HCT116 (cell line): ENCODE measurements at regions not wholly inside any gene's neighbourhood (a gene's known extent, or its start where the extent isn't known, plus 50 kb on each side); places are given as distances from the start of the nearest gene placed in this dataset.

ENCODE experiments used
- ATAC-seq: fragments of 200-7000 bp; cut with Tn5 transposase; 2 replicates; pipeline ENCODE4 v1.9.1; 2020; ENCODE audit warnings: mild to moderate bottlenecking, moderate library complexity
- BruUV-seq: library from RNA; stranded (reverse); fragments of 400-500 nt; replicated peaks from 2 replicates; lab custom pipeline; 2021; lab: Mats Ljungman, UMichigan
- CTCF ChIA-PET: fragments of 300-600 bp; sonication (Branson Sonifier 250); formaldehyde crosslinking; loops from one replicate; lab custom pipeline; 2021; ENCODE audit warnings: antibody characterized with exemption; lab: Charles Lee
- POLR2A ChIA-PET: fragments of 300-600, 350-600 bp; sonication (Branson Sonifier 250); formaldehyde crosslinking; loops from one replicate; lab custom pipeline; 2021; ENCODE audit warnings: antibody characterized with exemption; lab: Charles Lee
- RAD21 ChIA-PET, 2 experiments: fragments of 300-600 bp; sonication (Branson Sonifier 250); formaldehyde crosslinking; loops; one replicate each; lab custom pipeline; 2023; ENCODE audit warnings: low total read pairs in 2 of 2; ENCODE audit not compliant: uncharacterized antibody in 2 of 2, unreplicated experiment in 2 of 2, low non-redundant PET in 1 of 2; lab: Charles Lee
- DNase-seq: peaks from one replicate; pipeline ENCODE4 v3.0.0-alpha.2; 2010; ENCODE audit warnings: low read depth, low spot score
- H2AFZ ChIP-seq: fragments of 200-600 bp; shearing (Covaris generic), sonication (generic); 2 replicates; pipeline ENCODE4 v1.6.1; 2017; ENCODE audit warnings: low read depth, mixed run types, mixed read lengths, antibody characterized with exemption, low read length; ENCODE audit not compliant: poor library complexity, severe bottlenecking
- H3K27ac ChIP-seq: 2 replicates; pipeline ENCODE4 v1.5.1; 2012; ENCODE audit warnings: low read depth, low read length
- H3K27me3 ChIP-seq: fragments of 200-600 bp; sonication (generic); 2 replicates; pipeline ENCODE4 v1.6.1; 2016; ENCODE audit warnings: mixed run types, low read length, mixed read lengths; ENCODE audit not compliant: insufficient read depth
- H3K36me3 ChIP-seq, 2 experiments: fragments of 200-500 bp in 1 of 2; fragments of 200-600 bp in 1 of 2; sonication (Bioruptor generic) in 1 of 2; sonication (generic) in 1 of 2; 2 replicates each; pipeline versions ENCODE4 v1.5.1 to v1.6.1; 2014 to 2016; ENCODE audit warnings: low read length in 2 of 2, inconsistent platforms in 1 of 2, mixed read lengths in 1 of 2, mixed run types in 1 of 2; ENCODE audit not compliant: insufficient read depth in 2 of 2, control insufficient read depth in 1 of 2
- H3K4me1 ChIP-seq, 2 experiments: fragments of 200-600 bp in 1 of 2; sonication (generic) in 1 of 2; 2 replicates each; pipeline versions ENCODE4 v1.5.1 to v1.6.1; 2012 to 2017; ENCODE audit warnings: low read length in 2 of 2, inconsistent platforms in 1 of 2, mild to moderate bottlenecking in 1 of 2, mixed read lengths in 1 of 2, mixed run types in 1 of 2, moderate library complexity in 1 of 2; ENCODE audit not compliant: insufficient read depth in 2 of 2, control insufficient read depth in 1 of 2
- H3K4me2 ChIP-seq: fragments of 200-600 bp; sonication (generic); 2 replicates; pipeline ENCODE4 v1.6.1; 2017; ENCODE audit warnings: mixed run types, low read length, mixed read lengths
- H3K4me3 ChIP-seq, 2 experiments: fragments of 200-600 bp in 1 of 2; sonication (generic) in 1 of 2; replicated peaks in 1 of 2; 2 replicates each; pipeline ENCODE4 v1.5.1; 2011 to 2016; ENCODE audit warnings: low read length in 2 of 2, control low read depth in 1 of 2, low read depth in 1 of 2, mild to moderate bottlenecking in 1 of 2, mixed read lengths in 1 of 2, mixed run types in 1 of 2
- H3K79me2 ChIP-seq: fragments of 200-600 bp; sonication (generic); 2 replicates; pipeline ENCODE4 v1.6.1; 2017; ENCODE audit warnings: mild to moderate bottlenecking, mixed run types, low read length, moderate library complexity, mixed read lengths; ENCODE audit not compliant: insufficient read depth
- H3K9ac ChIP-seq: fragments of 200-600 bp; sonication (generic); 2 replicates; pipeline ENCODE4 v1.6.1; 2016; ENCODE audit warnings: low read length, mixed read lengths
- H3K9me2 ChIP-seq: fragments of 200-600 bp; sonication (generic), shearing (Covaris generic); 2 replicates; pipeline ENCODE4 v1.6.1; 2017; ENCODE audit warnings: mixed run types, mild to moderate bottlenecking, moderate library complexity; ENCODE audit not compliant: insufficient read depth
- H3K9me3 ChIP-seq, 2 experiments: fragments of 200-500 bp in 1 of 2; fragments of 200-600 bp in 1 of 2; sonication (Bioruptor generic) in 1 of 2; sonication (generic) in 1 of 2; 2 replicates each; pipeline ENCODE4 v1.6.1; 2014 to 2017; ENCODE audit warnings: low read length in 2 of 2, mixed read lengths in 2 of 2, inconsistent platforms in 1 of 2, low read depth in 1 of 2, mild to moderate bottlenecking in 1 of 2, mixed run types in 1 of 2, moderate library complexity in 1 of 2; ENCODE audit not compliant: control insufficient read depth in 1 of 2, insufficient read depth in 1 of 2
- H4K20me1 ChIP-seq: fragments of 200-600 bp; sonication (generic), shearing (Covaris generic); 2 replicates; pipeline ENCODE4 v1.6.1; 2017; ENCODE audit warnings: mixed run types, mild to moderate bottlenecking, moderate library complexity; ENCODE audit not compliant: insufficient read depth
- ATF3 ChIP-seq: IDR thresholded peaks from 2 replicates; pipeline ENCODE4 v1.6.1; 2012
- CBX3 ChIP-seq: IDR thresholded peaks from 2 replicates; pipeline ENCODE4 v1.6.1; 2012; ENCODE audit warnings: low read depth
- CEBPB ChIP-seq: IDR thresholded peaks from 2 replicates; pipeline ENCODE4 v1.6.1; 2012; ENCODE audit warnings: low read depth
- ELF1 ChIP-seq: IDR thresholded peaks from 2 replicates; pipeline ENCODE4 v1.6.1; 2012; ENCODE audit warnings: low read depth, borderline replicate concordance
- EZH2 ChIP-seq: fragments of 200-600 bp; sonication (generic); IDR thresholded peaks from 2 replicates; pipeline ENCODE4 v1.6.1; 2017; ENCODE audit warnings: antibody characterized with exemption, mixed run types
- EZH2phosphoT487 ChIP-seq: fragments of 200-600 bp; IDR thresholded peaks from 2 replicates; pipeline ENCODE4 v1.6.1; 2018; ENCODE audit warnings: antibody characterized with exemption, borderline replicate concordance
- FOSL1 ChIP-seq: IDR thresholded peaks from 2 replicates; pipeline ENCODE4 v1.6.1; 2012; ENCODE audit warnings: low read depth
- JUND ChIP-seq: IDR thresholded peaks from 2 replicates; pipeline ENCODE4 v1.6.1; 2012
- MAX ChIP-seq: IDR thresholded peaks from 2 replicates; pipeline ENCODE4 v1.6.1; 2012
- POLR2A ChIP-seq: IDR thresholded peaks from 2 replicates; pipeline ENCODE4 v1.7.0; 2011; ENCODE audit warnings: borderline replicate concordance; ENCODE audit not compliant: insufficient read depth, insufficient read length; ENCODE audit errors: extremely low read depth
- POLR2AphosphoS5 ChIP-seq: IDR thresholded peaks from 2 replicates; pipeline ENCODE4 v1.6.1; 2011; ENCODE audit warnings: mild to moderate bottlenecking, low read depth, low read length, moderate library complexity
- RAD21 ChIP-seq: IDR thresholded peaks from 2 replicates; pipeline ENCODE4 v1.6.1; 2012; ENCODE audit warnings: low read depth, mild to moderate bottlenecking
- SIN3A ChIP-seq: IDR thresholded peaks from 2 replicates; pipeline ENCODE4 v1.6.1; 2012; ENCODE audit warnings: low read depth
- SRF ChIP-seq: IDR thresholded peaks from 2 replicates; pipeline ENCODE4 v1.6.1; 2012; ENCODE audit warnings: low read depth
- TCF7L2 ChIP-seq: IDR thresholded peaks from 2 replicates; pipeline ENCODE4 v1.7.0; 2011; ENCODE audit warnings: borderline replicate concordance, inconsistent platforms; ENCODE audit not compliant: insufficient read depth, insufficient read length; ENCODE audit errors: extremely low read depth
- YY1 ChIP-seq: IDR thresholded peaks from 2 replicates; pipeline ENCODE4 v1.6.1; 2011; ENCODE audit warnings: low read length, low read depth, moderate library complexity, mild to moderate bottlenecking; ENCODE audit not compliant: insufficient replicate concordance; ENCODE audit errors: extremely low read depth
- ZFX ChIP-seq: fragments of 450-650 bp; IDR thresholded peaks from 2 replicates; pipeline ENCODE4 v1.6.1; 2017
- ZNF274 ChIP-seq: fragments of 200-500 bp; sonication (Bioruptor generic); IDR thresholded peaks from 2 replicates; pipeline ENCODE4 v1.6.1; 2014; ENCODE audit warnings: mild to moderate bottlenecking, low read depth, low read length, inconsistent platforms
- intact Hi-C: fragments of 100-400 bp; cut with micrococcal nuclease; formaldehyde crosslinking; loops from 2 replicates; pipeline ENCODE4 v1.10.0; 2022
- TF ChIP-seq, protein P1 (sequence below): IDR thresholded peaks from 2 replicates; pipeline ENCODE4 v1.6.1; 2012; ENCODE audit warnings: low read depth
- TF ChIP-seq, protein P2 (sequence below): IDR thresholded peaks from 2 replicates; pipeline ENCODE4 v1.6.1; 2011; ENCODE audit warnings: mild to moderate bottlenecking, low read length, moderate library complexity; ENCODE audit not compliant: insufficient replicate concordance; ENCODE audit errors: extremely low read depth

- CTCF ChIA-PET = no interaction called here
- H3K27ac ChIP-seq = no peak overlapping the region
- no peak for TF ChIP-seq CEBPB
- TF ChIP-seq CBX3 = no peak
- TF ChIP-seq YY1 = no peak
- TF ChIP-seq EZH2phosphoT487 = no peak
- no peak for TF ChIP-seq POLR2A
- TF ChIP-seq EZH2 = no peak
- TF ChIP-seq, protein P1, sequence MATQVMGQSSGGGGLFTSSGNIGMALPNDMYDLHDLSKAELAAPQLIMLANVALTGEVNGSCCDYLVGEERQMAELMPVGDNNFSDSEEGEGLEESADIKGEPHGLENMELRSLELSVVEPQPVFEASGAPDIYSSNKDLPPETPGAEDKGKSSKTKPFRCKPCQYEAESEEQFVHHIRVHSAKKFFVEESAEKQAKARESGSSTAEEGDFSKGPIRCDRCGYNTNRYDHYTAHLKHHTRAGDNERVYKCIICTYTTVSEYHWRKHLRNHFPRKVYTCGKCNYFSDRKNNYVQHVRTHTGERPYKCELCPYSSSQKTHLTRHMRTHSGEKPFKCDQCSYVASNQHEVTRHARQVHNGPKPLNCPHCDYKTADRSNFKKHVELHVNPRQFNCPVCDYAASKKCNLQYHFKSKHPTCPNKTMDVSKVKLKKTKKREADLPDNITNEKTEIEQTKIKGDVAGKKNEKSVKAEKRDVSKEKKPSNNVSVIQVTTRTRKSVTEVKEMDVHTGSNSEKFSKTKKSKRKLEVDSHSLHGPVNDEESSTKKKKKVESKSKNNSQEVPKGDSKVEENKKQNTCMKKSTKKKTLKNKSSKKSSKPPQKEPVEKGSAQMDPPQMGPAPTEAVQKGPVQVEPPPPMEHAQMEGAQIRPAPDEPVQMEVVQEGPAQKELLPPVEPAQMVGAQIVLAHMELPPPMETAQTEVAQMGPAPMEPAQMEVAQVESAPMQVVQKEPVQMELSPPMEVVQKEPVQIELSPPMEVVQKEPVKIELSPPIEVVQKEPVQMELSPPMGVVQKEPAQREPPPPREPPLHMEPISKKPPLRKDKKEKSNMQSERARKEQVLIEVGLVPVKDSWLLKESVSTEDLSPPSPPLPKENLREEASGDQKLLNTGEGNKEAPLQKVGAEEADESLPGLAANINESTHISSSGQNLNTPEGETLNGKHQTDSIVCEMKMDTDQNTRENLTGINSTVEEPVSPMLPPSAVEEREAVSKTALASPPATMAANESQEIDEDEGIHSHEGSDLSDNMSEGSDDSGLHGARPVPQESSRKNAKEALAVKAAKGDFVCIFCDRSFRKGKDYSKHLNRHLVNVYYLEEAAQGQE = no peak
- no peak for TF ChIP-seq POLR2AphosphoS5
- TF ChIP-seq ZFX = no peak
- TF ChIP-seq, protein P2, sequence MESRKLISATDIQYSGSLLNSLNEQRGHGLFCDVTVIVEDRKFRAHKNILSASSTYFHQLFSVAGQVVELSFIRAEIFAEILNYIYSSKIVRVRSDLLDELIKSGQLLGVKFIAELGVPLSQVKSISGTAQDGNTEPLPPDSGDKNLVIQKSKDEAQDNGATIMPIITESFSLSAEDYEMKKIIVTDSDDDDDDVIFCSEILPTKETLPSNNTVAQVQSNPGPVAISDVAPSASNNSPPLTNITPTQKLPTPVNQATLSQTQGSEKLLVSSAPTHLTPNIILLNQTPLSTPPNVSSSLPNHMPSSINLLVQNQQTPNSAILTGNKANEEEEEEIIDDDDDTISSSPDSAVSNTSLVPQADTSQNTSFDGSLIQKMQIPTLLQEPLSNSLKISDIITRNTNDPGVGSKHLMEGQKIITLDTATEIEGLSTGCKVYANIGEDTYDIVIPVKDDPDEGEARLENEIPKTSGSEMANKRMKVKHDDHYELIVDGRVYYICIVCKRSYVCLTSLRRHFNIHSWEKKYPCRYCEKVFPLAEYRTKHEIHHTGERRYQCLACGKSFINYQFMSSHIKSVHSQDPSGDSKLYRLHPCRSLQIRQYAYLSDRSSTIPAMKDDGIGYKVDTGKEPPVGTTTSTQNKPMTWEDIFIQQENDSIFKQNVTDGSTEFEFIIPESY = no peak
- TF ChIP-seq ELF1 = no peak
- TF ChIP-seq ATF3 = no peak
- TF ChIP-seq SIN3A = no peak
- TF ChIP-seq SRF = no peak
- TF ChIP-seq JUND = no peak
- TF ChIP-seq RAD21 = no peak
- no peak for TF ChIP-seq TCF7L2
- TF ChIP-seq MAX = no peak
- no peak for TF ChIP-seq ZNF274
- no peak for TF ChIP-seq FOSL1
- no peaks in the 10 kb centered on the region for H3K79me2 ChIP-seq
- H3K9me3 ChIP-seq = peaks cover 14 to 40% of the 10 kb centered on the region in 2 experiments; a peak in 3 of 4 replicates
- H3K36me3 ChIP-seq = no peaks in the 10 kb centered on the region
- H3K4me2 ChIP-seq = no peak overlapping the region
- POLR2A ChIA-PET = no interaction called here
- BruUV-seq = no TSS peak
- H2AFZ ChIP-seq = no peak overlapping the region
- no peaks in the 10 kb centered on the region for H4K20me1 ChIP-seq
- RAD21 ChIA-PET = no interaction called here
- no peak overlapping the region for H3K4me3 ChIP-seq
- DNase-seq = no peak
- H3K27me3 ChIP-seq = no peaks in the 10 kb centered on the region
- ATAC-seq = no peak
- no peak overlapping the region for H3K9ac ChIP-seq
- H3K9me2 ChIP-seq = no peaks in the 10 kb centered on the region
- no peaks in the 10 kb centered on the region for H3K4me1 ChIP-seq
- intact Hi-C loops = no loop called here
Observed at GRCh38 chr4:43343298-43343697, 450.8 kb downstream of the GRXCR1 start.
